NAMALWA (cell line): ENCODE measurements at regions not wholly inside any gene's neighbourhood (a gene's known extent, or its start where the extent isn't known, plus 50 kb on each side); places are given as distances from the start of the nearest gene placed in this dataset.

Experiments used
- DNase-seq: peaks from one replicate; pipeline ENCODE4 v3.0.0-alpha.2; 2015; ENCODE audit warnings: low spot score

DNA sequence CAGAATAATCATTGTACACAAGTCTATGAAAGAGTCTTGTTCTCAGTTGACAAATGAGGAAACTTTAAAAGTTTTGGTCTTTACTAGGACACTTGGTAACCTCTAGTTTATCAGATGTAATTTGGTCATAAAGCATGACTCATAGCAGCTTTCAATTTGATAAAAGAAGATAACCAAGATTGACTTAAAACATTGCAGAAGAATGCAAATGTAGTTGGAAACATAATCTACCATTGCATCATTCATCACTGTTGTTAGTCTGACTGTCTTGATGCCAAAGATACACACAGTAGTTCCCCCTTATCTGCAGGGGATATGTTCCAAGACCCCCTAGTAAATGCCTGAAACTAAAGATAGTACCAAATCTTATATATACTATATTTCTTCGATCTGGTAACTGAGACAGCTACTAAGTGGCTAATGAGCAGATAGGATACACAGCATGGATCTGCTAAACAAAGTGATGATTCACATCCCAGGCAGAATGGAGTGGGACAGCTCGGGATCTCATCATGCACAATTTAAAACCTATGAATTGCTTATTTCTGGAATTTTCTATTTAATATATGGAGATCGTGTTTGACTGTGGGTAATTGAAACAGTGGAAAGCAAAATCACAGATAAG, 131.4 kb upstream of the CCDC68 start:
- no peak for DNase-seq

DNA sequence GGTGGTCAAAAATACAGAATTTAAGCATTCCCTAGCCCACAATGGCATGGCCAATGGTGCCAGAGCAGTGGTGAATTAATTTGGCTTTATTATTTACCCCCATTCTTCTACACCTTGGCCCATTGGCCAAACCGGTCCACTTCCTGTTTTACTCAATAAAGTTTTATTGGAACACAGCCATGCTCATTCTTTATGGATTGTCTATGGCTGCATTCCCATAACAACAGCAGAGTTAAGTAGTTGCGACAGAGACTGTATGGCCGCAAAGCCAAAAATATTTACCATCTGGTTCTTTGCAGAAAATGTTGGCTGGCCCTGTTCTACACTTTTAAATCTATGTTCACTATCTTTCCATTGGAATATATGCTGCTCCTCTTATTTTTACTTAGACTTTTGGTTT, 130.3 kb upstream of the CCDC68 start:
- DNase-seq = no peak

DNA sequence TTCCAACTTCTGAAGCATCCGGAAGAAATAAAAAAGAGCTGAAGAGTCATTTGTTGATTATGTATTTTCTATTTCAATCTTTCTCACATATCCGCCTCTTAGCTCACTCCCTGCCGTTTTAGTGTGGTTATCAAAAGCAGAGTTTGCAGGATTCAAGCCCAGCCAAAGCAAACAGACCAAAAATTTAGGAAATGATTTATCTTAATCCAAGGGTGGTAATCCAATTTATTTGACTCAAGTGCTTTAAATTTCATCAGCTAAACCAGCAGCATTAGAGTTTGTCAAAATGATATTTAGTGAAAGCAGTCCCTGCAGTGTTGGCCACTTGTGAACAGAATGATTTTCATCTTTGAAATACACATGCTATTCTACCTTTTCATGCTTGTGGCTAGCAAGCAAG, 129.3 kb upstream of the CCDC68 start:
- DNase-seq = no peak

DNA sequence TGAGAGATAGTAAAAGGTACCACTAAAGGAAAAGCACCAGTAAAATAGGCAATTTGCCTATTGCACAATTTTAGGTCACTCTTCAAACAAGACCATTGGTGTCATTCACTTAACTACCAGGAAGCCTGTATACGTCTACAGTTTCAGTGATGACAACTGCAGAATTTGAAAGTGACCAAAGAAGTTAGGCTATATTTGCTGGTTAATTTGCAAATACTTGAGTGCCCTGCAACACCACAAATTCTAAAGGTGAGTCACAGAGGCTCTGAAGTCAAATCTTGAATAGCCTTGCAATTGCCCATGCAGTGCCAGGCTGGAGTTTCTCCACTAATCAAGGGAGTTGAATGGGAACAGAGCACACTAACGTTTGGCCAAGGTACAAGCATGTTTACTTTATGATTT, 128.7 kb upstream of the CCDC68 start:
- no peak for DNase-seq

- DNase-seq = no peak
Measured at GRCh38 chr18:55086906-55087305, 127.6 kb upstream of the CCDC68 start.

DNA sequence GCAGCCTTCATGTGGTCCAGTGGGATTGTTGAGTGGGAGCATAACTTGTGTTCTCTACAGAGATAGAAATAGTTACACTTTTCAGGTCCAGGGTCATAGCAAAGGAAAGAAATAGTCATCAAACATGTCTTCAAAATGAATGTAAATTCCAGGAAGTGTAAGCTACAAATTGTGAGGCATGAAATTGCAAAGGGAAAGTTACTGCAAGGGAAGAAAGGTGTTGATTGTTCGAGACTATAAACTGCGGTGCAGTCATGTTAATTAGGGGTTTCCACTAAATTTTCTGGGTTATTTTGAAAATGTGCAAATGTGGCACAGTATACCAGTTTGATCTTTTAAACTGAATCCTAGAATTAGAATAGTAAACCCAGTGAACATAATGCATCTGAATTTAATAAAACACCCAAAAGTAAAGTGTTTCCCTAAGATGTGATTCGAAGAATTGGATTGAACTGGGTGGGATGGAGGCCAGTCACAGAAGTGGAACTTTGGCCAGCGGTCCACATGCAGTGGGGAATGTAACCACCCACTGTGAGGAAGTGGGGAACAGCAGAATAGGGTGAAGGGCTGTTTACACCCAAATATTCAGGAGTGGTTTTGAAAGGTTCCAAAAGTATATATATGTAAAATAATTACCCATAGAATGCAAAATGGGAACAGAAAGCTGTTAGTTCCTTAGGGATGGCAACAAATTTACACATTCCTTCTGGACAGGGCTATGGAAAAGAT, 126.5 kb upstream of the CCDC68 start:
- no peak for DNase-seq

- no peak for DNase-seq
Measured at GRCh38 chr18:55084550-55084949, 125.3 kb upstream of the CCDC68 start.

DNA sequence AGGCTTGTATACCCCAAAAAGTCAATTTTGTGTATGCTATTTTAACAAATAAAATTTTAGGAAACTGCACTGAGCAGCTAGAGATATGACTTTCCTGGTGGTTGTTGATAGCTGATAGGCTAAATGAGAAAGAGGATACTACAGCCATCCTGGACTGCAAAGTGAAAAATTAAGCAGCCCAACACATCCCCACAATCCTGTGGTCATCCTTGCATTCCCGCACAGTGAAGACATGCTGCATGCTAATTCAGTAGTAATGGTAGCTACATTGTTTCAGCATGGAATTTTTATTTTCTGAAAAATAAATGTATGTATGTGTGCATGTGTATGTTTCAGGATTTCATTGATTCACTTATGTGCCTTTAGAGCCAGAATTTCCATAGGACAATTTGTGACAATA, 124.2 kb upstream of the CCDC68 start:
- DNase-seq = no peak

DNA sequence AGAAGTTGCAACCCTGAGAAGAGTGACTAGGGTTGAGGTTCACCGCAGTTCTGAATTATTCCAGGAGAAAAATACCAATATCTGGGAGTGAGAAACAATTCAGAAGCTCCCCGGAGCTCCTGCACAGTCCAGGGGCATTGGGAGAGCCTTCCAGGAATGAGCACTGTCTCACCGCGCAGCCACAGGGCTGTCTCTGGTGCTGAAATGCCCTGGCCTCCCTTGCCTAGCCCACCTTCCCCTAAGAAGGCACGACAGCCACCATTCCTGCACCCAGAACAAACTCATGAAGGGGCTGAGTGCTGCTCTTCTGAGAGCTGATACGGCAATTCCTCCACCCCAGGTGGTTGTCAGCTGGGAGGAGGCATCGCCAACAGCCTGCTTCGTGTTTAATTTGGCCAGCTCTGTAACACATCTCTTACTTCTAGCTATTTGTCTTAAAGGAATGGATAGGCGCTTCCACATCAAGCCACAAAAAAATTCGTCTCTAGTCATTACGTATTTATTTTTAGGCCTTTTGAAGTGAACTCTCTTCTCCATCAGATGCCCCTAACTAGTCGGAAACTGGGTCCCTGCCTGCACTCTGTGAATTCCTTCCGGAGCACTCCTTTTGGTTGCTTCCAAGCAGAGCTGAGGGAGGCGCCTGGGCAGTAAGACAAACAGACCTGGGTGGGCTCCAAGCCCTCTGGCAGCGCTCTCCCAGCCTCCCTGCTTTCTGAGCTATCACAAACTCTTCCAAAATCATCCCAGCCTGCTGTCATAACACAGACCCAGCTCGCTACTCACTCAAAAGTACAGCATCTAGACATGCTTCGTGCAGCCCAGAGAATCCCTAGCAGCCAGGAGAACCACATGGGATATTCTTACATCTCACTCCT, 120.5 kb upstream of the CCDC68 start:
- no peak for DNase-seq

DNA sequence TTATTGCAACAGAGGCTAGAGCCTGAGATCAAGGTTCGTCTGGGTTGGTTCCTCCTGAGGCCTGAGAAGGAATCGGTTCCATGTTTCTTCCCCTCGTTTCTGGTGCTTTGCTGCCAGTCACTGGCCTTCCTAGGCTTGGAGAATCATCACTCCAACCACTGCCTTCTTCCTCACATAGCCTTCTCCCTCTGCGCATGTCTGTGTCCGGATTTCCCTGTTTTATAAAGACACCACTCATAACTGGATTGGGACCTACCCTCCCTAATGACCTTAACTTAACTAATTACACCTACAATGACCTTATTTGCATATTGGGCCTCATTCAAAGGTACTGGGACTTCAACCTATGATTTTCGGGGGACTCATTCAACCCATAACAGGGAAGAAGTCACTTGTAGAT, 119.8 kb upstream of the CCDC68 start:
- DNase-seq = no peak

GRCh38 chr18:55078303-55078932, 119.2 kb upstream of the CCDC68 start:
- DNase-seq = no peak

DNA sequence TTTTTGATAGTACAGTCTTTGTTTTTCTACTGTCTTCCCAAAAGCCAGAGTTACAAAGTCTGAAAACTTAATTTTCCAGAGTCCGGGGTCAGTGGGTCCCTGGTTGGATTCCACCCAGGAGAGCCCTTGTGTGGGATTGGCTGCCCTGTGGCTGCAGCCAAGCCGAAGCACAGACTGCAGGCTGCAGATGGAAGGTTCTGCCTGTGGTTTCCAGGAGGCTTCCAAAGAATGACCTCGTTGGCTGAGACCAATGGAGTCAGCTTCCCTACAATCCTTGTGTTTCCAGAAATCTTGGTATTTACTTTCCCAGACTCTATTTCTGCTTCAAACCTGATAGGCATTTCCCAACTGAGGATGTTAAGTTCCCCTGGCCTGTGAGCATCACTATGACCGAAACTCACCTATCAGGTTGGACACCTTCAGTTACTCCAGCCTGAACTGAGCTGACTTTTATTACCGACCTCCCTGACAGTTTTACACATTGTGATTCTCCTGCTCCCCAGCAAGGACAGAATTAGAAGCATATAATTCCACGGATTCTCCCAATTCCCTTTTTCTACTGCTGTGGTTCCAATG, 117.5 kb upstream of the CCDC68 start:
- DNase-seq = no peak

DNA sequence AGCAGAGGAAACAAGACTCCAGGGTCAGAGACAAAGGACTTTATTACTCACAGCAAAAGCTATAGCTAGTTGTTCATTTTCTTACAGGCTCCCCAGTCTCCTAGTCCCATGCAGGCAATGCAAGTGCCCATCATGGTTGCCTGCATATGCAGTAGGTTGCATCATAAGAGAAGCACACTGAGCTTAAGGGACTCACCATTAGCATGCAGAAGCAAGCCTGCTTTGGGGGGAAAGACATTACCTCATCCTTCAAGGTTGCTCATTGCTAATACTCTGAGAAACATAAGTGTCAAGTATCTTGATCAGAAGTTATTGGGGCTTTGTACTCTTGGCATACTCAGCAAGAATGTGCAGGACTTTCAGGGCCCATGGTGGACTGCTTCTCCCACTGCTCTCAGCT, 114.6 kb upstream of the CCDC68 start:
- DNase-seq = no peak

DNA sequence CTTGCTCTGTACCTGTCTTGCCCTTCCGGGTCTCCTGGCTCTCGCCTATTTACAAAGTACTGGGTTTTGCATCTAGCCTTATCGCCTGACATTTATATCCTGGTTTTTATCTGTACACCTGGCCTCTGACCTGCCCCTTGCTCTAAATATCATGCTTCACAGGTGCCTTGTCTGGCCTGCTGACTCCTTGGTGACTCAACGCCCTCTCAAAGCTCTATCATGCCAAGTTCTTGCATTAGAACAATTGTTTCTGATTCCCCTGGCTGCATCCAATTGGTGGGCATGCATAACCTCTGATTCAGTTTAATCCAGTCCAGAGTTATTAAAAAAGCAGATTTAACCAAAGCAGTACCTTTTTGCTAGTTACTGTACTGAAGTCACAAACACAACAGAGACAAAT, 113.9 kb upstream of the CCDC68 start:
- no peak for DNase-seq

- DNase-seq = no peak
Measured at GRCh38 chr18:55072698-55073097, 113.4 kb upstream of the CCDC68 start.

DNA sequence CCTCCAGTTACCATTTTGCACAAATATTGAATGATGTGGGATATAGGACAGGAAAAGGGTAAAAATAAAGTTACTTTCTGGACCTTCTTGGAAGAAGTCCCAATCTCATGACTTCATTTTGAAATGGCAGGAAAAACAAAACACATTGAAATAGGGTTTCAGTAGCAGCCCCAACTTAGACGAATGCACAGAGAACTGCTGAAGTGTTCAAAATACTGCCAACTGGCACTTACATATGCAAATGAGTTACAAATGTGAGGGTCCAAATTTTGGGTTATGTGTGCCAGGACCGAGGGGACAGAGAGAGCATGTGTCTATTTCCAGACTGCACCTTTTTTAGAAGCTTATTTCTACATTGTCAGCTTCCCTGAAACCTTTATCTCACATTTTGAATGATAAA, 112.9 kb upstream of the CCDC68 start:
- DNase-seq = no peak

GRCh38 chr18:55069497-55069896, 110.2 kb upstream of the CCDC68 start:
- DNase-seq = peak; percentile 25

DNA sequence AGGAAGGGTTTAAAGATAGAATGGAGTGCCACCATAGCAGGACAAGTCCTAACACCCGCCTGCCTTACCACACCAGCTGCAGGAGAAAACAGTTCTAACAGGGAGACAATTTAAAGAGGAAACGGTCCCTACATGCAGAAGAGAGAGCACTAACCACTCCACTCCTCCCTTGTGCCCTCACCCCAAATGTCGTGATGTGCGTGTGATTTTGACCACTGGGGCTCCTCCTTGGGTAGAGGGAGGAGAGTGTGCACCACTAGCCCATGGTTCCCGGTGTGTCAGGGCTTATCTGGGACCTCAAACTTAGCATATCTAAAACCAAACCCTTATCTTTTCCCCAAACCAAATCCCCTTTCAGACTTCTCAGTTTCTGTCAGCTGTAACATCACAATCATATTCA, 105.5 kb upstream of the CCDC68 start:
- no peak for DNase-seq

GRCh38 chr18:55064073-55064472, 104.8 kb upstream of the CCDC68 start:
- no peak for DNase-seq

DNA sequence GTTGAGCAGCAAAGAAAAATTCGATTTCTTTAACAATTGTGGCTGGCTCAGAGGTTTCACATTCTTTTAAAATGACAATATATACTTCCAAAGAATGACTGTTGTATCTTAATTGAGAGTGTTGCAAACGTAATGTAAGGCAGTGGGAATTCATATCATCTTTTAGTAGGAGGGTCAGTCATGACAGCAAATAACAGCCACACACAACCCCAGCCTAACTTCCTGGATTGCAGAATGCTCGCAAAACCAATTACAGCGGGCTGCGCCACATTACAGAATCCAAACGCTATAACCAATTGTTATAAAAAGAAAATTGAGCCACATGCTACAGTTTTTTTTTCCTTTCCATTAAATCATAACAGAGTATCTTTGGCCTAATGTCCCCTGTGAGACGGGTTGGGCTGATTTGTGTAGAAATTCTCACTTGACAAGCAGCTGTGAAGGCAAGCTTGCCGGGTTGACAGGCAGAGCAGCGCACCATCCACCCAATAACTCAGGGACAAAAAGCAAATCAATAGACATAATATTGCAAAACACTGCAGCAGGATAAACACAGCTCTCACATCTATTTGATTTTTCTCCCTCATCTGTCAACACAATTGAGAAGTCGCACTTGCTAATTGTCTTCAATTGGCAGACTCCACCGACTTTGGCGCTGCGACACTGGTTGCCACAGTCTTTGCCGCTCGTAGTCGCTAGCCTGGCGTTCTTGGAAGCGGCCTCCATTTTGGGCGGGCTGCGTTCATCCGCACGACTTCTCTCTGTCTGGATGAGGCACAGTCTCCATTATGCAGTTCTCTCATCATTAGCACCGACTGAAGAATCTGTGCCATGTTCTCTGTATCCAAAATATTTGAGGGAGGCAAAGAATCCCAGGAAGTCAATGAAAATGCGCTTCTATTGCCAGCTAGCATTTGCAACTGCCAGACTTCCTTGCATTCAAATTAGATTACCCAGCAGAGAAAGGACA, 95.0 kb upstream of the CCDC68 start:
- DNase-seq = no peak

DNA sequence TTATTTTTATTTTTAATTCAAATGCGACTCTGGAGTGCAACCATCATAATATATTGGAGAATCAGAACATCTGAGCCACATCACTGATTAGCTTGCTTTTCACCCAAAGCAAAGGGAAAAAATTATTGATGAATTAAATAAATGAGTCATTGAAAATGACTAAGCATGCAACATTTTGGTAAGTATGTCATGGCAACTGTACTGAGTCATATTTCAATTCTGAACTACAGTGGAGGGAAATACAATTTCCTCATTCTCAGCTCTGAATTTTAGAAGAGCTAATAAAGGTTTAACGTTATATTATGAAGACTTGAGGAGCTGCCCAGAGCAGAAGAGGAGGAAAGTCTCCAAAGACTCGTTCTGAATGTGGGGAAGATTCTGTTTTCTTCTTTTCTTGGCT, 89.6 kb upstream of the CCDC68 start:
- no peak for DNase-seq
